Skeletal muscle tissue (tissue), 3 donors: ENCODE measurements at regions not wholly inside any gene's neighbourhood (a gene's known extent, or its start where the extent isn't known, plus 50 kb on each side); places are given as distances from the start of the nearest gene placed in this dataset.

Experiments used
- H3K27ac ChIP-seq: one replicate; pipeline ENCODE4 v1.7.0; 2013; ENCODE audit warnings: mild to moderate bottlenecking, low read depth, low read length, inconsistent platforms
- H3K27me3 ChIP-seq, 3 donors: one replicate each; pipeline ENCODE4 v1.7.0; 2013; ENCODE audit warnings: low read length in 3 of 3; ENCODE audit not compliant: control insufficient read depth in 3 of 3, insufficient read depth in 3 of 3
- H3K36me3 ChIP-seq, 3 donors: one replicate each; pipeline ENCODE4 v1.7.0; 2013; ENCODE audit warnings: low read length in 3 of 3; ENCODE audit not compliant: control insufficient read depth in 3 of 3, insufficient read depth in 3 of 3
- H3K4me1 ChIP-seq, 3 donors: one replicate each; pipeline ENCODE4 v1.7.0; 2013; ENCODE audit warnings: low read length in 3 of 3, mild to moderate bottlenecking in 3 of 3; ENCODE audit not compliant: control insufficient read depth in 3 of 3, insufficient read depth in 3 of 3
- H3K4me3 ChIP-seq, 3 donors: one replicate each; pipeline ENCODE4 v1.7.0; 2013; ENCODE audit warnings: low read length in 3 of 3
- H3K9ac ChIP-seq, 3 donors: one replicate each; pipeline ENCODE4 v1.7.0; 2013; ENCODE audit warnings: low read length in 3 of 3, mild to moderate bottlenecking in 3 of 3, moderate library complexity in 2 of 3, low read depth in 1 of 3
- H3K9me3 ChIP-seq, 3 donors: one replicate each; pipeline ENCODE4 v1.7.0; 2013; ENCODE audit warnings: low read length in 3 of 3; ENCODE audit not compliant: control insufficient read depth in 3 of 3
- donor health status: Osteomylitis.

GRCh38 chr6:129778793-129779192, 68.8 kb upstream of the ARHGAP18 start:
- H3K27me3 ChIP-seq = no peaks in the 10 kb centered on the region
- H3K27ac ChIP-seq = no peak overlapping the region
- no peaks in the 10 kb centered on the region for H3K36me3 ChIP-seq
- peaks cover 0 to 3% (median 0%) of the 10 kb centered on the region in 3 donors for H3K4me1 ChIP-seq
- no peak overlapping the region for H3K4me3 ChIP-seq
- H3K9me3 ChIP-seq = no peaks in the 10 kb centered on the region
- H3K9ac ChIP-seq = no peak overlapping the region

- H3K27me3 ChIP-seq = no peaks in the 10 kb centered on the region
- H3K27ac ChIP-seq = no peak overlapping the region
- no peaks in the 10 kb centered on the region for H3K9me3 ChIP-seq
- no peak overlapping the region for H3K4me3 ChIP-seq
- no peak overlapping the region for H3K9ac ChIP-seq
- no peaks in the 10 kb centered on the region for H3K36me3 ChIP-seq
- H3K4me1 ChIP-seq = peaks cover 0 to 3% (median 0%) of the 10 kb centered on the region in 3 donors
Measured at GRCh38 chr6:129777371-129777770, 67.4 kb upstream of the ARHGAP18 start.

DNA sequence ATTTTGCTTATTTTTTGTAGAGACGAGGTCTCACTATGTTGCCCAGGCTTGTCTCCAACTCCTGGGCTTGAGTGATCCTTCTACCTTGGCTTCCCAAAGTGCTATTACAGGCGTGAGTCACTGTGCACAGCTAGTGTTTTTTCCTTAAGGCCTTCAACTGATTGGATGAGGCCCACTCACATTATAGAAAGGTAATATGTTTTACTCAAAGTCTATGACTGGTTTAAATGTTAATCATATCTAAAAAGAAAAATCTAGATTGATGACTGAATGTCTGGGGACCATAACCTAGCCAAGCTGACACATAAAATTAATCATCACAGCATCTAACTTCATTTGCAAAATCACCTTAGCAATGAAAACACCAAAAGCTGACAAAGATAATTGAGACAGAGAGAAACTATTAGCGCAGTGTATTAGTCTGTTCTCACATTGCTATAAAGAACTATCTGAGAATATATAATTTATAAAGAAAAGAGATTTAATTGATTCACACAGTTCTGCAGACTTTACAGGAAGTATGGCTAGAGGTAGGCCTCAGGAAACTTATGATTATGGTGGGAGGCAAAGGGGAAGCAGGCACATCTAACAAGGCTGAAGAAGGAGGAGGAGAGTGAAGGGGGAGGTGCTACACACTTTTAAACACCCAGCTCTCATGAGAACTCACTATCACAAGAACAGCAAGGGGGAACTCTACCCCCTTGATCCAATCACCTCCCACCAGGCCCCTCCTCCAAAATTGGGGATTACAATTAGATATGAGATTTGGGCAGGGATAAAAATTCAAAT, 66.8 kb upstream of the ARHGAP18 start:
- peaks cover 0 to 3% (median 0%) of the 10 kb centered on the region in 3 donors for H3K4me1 ChIP-seq
- H3K36me3 ChIP-seq = no peaks in the 10 kb centered on the region
- no peaks in the 10 kb centered on the region for H3K27me3 ChIP-seq
- no peak overlapping the region for H3K4me3 ChIP-seq
- H3K9ac ChIP-seq = no peak overlapping the region
- no peaks in the 10 kb centered on the region for H3K9me3 ChIP-seq
- H3K27ac ChIP-seq = no peak overlapping the region

GRCh38 chr6:129774697-129775447, 64.9 kb upstream of the ARHGAP18 start:
- H3K27me3 ChIP-seq = peaks cover 0 to 2% (median 0%) of the 10 kb centered on the region in 3 donors
- H3K4me1 ChIP-seq = peaks cover 0 to 3% (median 0%) of the 10 kb centered on the region in 3 donors
- peak overlapping the region in 1 of 3 donors; percentile 25 for H3K9ac ChIP-seq
- H3K9me3 ChIP-seq = no peaks in the 10 kb centered on the region
- no peaks in the 10 kb centered on the region for H3K36me3 ChIP-seq
- H3K27ac ChIP-seq = no peak overlapping the region
- H3K4me3 ChIP-seq = peak overlapping the region in 2 of 3 donors; percentile 60 to 61

GRCh38 chr6:129773304-129773703, 63.3 kb upstream of the ARHGAP18 start:
- H3K9ac ChIP-seq = no peak overlapping the region
- H3K9me3 ChIP-seq = no peaks in the 10 kb centered on the region
- no peak overlapping the region for H3K27ac ChIP-seq
- H3K36me3 ChIP-seq = no peaks in the 10 kb centered on the region
- H3K4me3 ChIP-seq = no peak overlapping the region
- peaks cover 2 to 6% (median 3%) of the 10 kb centered on the region in 3 donors for H3K27me3 ChIP-seq
- H3K4me1 ChIP-seq = peaks cover 0 to 3% (median 0%) of the 10 kb centered on the region in 3 donors

DNA sequence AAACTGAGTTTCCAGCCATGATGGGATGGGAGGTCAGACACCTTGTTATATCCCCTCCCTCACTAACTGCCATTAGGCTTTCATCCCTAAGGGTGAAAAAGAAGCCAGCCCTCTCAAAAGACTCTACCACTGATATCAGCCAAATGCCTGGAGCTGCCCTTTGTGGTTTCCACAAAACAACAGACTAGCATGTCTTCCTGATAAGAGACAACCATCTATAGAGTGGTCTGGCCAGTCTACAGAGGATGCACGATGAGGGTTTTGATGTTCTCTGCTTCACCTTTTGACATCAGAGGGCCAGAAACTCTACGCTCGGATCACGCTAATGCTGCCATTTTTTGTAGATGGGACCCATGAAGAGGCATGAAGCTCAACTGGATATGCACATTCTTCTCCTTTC, 61.7 kb upstream of the ARHGAP18 start:
- peaks cover 12 to 17% (median 17%) of the 10 kb centered on the region in 3 donors for H3K27me3 ChIP-seq
- H3K27ac ChIP-seq = no peak overlapping the region
- H3K36me3 ChIP-seq = no peaks in the 10 kb centered on the region

DNA sequence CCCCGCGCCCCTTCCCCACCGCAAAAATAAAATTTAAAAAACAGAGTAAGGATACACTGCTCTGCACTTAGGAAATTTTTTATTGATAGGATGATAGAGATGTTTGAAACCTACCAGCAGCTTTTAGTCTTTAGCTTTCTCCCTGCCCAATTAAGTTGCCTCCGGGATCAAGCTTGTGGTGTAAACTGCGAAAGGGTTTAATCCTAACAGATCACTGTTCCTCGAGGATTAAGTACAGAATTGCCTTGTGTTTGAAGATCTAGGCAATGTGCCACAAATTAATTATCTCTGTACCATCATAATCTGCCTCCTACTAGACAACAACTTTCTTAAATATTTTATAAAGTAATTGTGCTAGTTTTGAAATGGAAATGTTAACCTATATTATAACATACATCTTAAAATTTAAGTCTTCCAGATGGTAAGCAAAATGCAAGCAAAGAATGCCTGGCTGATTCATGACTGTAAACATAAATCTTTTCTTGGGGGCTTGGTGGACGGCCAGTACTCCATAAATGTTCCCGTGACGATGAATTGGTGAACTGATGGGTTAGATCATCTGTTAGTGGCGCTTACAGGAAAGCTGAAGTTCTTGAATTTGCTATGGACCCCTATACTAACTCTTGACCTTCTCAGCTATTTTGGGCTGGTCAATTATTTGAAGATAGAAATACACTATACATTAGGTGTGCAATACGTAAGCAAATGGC, 58.0 kb upstream of the ARHGAP18 start:
- Histone ChIP-seq H3K9me3 (no peaks in the 10 kb centered on the region), H3K9ac (no peak overlapping the region), H3K4me3 (peak overlapping the region; percentile 44 to 70 (median 64)), H3K4me1 (peaks cover 7 to 10% (median 9%) of the 10 kb centered on the region in 3 donors), H3K36me3 (no peaks in the 10 kb centered on the region), H3K27me3 (peaks cover 17 to 32% (median 20%) of the 10 kb centered on the region in 3 donors), H3K27ac (no peak overlapping the region)

More for the DNA sequence above, 61.7 kb upstream of the ARHGAP18 start:
- Histone ChIP-seq H3K9me3 (no peaks in the 10 kb centered on the region), H3K9ac (no peak overlapping the region), H3K4me3 (no peak overlapping the region), H3K4me1 (peaks cover 7 to 13% (median 9%) of the 10 kb centered on the region in 3 donors)

- peak overlapping the region in 1 of 3 donors; percentile 37 for H3K9ac ChIP-seq
Measured at GRCh38 chr6:129766959-129767728, 57.2 kb upstream of the ARHGAP18 start.

GRCh38 chr6:129764761-129765407, 54.9 kb upstream of the ARHGAP18 start:
- H3K4me1 ChIP-seq = peaks cover 7 to 10% (median 9%) of the 10 kb centered on the region in 3 donors
- no peak overlapping the region for H3K4me3 ChIP-seq
- no peaks in the 10 kb centered on the region for H3K36me3 ChIP-seq
- peaks cover 14 to 32% (median 20%) of the 10 kb centered on the region in 3 donors for H3K27me3 ChIP-seq
- no peak overlapping the region for H3K9ac ChIP-seq
- no peaks in the 10 kb centered on the region for H3K9me3 ChIP-seq
- H3K27ac ChIP-seq = no peak overlapping the region

More at GRCh38 chr6:129766959-129767728, 57.2 kb upstream of the ARHGAP18 start:
- Histone ChIP-seq H3K9me3 (no peaks in the 10 kb centered on the region), H3K4me1 (peaks cover 7 to 10% (median 9%) of the 10 kb centered on the region in 3 donors), H3K36me3 (no peaks in the 10 kb centered on the region), H3K27ac (no peak overlapping the region), H3K27me3 (peaks cover 17 to 32% (median 20%) of the 10 kb centered on the region in 3 donors), H3K4me3 (peak overlapping the region; percentile 44 to 70 (median 64))
